GM18508 (cell line): ENCODE measurements at regions not wholly inside any gene's neighbourhood (a gene's known extent, or its start where the extent isn't known, plus 50 kb on each side); places are given as distances from the start of the nearest gene placed in this dataset.

ENCODE experiments used
- ATAC-seq: cut with Tn5 transposase; IDR thresholded peaks from one replicate; pipeline ENCODE4 v1.9.1; 2021; ENCODE audit warnings: moderate number of reproducible peaks; ENCODE audit not compliant: insufficient read depth, unreplicated experiment

DNA sequence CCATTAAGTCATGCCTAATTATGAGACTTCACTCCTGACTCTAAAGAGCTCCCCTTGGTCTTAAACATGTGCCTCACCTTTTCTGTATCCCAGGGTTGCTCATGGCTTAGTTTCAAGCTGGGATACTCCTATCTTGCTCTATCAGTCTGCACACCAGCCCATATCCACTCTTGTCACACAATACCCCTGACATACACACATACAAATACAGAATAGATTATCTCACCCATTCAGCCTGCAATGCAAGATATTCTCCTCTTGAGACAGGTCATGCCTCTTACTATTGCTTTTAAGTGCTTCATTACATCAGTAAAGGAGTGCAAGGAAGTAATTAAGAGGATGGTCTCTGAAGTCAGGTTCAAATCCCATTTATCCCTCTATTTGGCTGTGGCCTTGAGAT lies 587.3 kb downstream of the IGSF11 start:
- no peak for ATAC-seq

DNA sequence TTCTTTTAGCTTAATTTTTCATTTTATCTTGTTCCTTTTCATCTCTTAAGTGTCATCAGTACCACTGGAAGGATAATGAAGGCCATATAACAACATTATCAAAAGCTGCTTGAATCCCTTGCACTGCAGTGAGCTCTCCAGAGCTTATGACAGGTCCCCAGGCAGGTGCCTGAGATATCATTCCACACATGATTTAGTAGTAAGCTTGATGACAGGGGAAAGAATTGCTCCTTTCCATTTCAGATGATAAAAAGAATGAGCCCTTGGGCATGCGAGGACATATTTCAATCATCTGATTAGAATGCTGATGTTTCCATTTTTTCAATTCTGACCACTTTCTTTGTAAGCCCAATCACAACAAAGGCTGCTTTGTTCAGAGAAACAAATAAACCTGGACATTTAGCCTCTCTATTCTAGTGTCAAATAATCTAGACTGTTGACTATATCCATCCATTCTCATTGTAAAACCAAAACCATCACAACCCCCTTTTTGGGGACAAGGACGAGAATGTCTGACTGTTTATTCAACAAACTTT lies 567.8 kb downstream of the IGSF11 start:
- ATAC-seq, result no peak

DNA sequence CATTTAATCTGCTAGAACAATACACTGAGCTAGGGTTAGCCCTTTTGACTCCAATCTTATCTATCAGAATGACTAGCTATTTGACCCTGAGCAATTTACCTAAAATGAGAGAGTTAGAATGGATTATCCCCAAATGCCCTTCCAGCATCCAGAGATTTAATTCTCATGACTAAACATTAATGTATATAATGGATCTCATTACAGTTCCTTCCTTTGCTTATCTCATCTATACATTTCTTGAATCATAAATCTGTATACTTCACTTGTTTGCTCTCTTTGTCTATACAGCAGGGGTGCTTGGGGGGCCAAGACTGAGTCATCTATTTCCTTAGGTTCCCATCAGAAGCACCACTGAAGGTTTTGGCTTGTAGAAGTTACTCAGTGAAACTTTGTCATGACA lies 565.8 kb downstream of the IGSF11 start:
- ATAC-seq, result no peak

DNA sequence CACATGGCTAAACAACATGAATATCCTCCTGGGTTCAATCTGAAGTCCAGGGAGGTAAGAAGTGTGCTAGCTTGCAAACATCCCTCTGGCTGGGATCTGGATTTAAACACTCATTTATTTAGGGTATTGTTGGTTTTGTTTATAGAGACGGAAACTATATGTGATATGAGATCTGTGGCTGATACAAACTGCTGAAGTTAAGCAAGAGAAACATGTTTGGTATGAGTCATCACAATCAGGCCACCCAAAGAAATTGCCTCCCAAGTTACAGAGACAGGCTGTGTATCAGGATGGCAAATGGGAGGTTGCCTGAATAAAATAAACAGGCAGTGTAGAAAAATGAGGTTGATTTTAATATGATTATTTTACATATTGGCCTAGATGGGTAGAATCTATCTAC lies 562.1 kb downstream of the IGSF11 start:
- no peak for ATAC-seq

DNA sequence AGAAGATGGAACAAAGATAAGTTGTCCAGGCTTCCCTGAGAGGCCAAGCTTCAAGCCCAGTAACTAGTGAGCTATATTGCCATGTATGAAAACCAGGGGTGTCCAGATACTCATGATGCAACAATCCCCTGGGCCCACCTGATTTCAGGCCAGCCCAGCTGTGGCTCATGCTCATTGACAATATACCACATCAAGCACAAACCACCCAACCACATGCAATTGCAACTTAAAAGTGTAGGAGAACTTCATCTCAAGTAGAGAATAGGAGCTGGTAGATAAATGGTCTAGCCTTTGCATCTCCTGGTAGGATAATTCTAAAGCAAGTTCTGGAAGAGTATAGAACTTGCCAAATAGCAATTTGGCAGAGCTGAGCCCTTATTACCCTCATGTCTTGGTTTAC lies 561.3 kb downstream of the IGSF11 start:
- no peak for ATAC-seq

DNA sequence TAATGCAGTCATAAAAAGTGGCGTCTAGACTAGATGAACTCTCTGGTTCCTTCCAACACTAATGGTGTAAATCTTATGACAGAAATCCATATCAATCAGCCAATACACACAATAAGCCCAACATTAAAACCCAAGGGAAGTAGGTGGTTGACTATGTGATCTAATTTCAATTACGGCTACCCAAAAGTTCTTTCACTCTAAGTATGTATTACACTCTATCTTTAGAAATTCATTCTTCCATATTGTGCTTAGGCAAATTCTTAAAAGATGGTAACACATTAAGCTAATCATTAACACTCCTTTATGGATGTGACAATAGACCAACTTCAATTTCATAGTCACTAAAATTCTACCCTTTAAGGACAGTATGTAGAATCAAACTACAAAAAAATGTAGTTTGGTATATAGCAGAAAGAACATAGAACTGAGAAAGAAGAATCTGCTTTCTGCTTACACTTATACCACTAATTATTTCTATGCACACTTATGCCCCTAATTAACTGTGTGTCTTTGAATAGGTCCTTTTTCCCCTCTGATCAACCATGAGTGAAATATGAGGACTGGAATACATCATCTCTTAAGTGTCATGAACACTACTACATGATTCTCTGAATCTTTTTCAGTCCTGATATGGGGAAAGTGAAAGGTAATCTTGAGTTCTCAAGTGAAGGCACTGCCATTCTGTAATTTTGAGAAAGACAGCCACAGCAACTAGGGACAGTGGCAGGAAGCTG lies 557.6 kb downstream of the IGSF11 start:
- no peak for ATAC-seq

DNA sequence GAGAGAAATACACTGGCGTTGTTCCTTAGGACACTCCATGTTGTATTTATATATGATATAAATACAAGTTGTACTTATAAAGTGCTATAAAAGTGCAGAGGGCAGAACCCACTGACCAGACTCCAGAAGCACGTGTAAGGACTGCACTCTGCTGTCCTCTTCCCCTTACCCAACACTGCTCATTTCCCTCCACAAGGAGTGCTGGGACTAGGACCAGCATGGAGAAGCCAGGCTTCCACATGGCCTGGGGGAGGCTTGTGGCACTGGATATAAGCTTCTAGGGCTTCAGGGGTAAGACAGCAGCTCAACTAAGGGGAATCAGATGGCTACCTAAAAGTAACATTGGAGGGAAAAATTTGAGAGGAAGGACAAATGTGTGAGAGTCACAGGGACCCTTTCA lies 556.9 kb downstream of the IGSF11 start:
- no peak for ATAC-seq

DNA sequence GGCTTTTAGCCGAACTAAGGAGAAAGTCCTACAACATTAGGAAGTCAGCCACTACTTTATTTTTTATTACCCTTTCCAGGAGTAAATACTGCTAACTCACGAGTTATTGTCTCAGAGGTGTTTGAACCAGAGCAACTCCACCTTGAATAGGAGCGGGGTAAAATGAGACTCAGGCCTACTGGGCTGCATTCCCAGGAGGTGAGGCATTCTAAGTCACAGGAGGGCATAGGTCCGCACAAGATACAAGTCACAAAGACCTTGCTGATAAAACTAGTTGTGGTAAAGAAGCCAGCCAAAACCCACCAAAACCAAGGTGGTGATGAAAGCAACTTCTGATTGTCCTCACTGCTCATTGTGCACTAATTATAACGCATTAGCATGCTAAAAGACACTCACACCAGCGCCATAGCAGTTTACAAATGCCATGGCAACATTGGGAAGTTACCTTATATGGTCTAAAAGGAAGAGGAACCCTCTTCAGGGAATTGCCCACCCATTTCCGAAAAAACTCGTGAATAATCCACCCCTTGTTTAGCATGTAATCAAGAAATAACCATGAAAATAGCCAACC lies 555.9 kb downstream of the IGSF11 start:
- no peak for ATAC-seq

DNA sequence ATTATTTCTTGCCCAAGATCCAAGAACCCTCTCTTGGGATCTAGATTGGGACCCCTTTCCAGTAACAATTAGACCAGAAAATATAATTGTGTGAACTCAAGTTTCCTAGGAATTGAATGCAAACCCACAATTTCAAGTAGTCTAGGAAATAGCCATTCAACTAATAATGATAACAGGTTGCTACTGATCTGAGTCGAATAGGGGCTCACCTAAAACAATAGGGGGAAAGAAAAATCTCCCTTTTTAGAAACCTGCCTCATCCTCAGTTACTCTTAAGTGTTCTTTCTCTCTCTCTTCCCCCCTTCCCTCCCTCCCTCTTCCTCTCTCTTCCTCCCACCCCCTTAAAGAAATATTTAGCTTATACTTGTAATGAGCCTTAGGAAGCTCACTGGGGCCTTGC lies 555.3 kb downstream of the IGSF11 start:
- ATAC-seq, result no peak

DNA sequence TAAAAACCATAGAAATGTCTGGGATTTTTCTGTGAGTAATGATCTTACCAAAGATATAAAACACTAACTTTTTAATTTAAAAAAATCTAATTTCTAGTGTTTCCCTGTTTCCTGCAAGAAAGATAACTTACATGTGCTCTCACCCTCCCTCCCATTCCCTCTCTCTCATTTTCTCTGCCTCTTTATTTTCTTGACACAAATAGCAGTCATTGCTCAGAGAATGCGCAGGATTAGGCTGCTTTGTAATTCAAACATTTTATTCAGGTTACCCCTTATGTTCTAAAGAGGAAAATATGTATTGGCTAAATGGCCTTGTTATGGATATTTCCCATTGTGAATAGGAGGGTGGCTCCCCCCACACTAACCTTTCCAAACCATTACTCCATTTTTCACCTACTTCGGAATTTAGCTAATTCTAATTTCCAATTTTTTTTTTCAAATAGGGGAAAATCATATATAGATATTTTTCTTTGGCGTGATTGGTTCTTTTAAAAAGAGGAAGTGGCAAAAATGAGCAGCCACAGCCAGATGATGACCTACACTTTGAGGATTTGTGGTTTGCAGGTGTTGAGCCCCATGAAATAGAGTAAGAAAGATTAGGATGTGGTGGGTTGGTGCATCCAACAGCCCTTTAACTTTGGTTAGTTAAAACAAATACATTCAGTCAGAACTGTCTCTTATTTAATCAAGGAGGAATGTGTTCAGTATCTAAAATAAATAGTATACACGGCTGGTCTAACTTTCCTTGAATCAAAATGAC lies 554.4 kb downstream of the IGSF11 start:
- ATAC-seq, result peak; percentile 63

DNA sequence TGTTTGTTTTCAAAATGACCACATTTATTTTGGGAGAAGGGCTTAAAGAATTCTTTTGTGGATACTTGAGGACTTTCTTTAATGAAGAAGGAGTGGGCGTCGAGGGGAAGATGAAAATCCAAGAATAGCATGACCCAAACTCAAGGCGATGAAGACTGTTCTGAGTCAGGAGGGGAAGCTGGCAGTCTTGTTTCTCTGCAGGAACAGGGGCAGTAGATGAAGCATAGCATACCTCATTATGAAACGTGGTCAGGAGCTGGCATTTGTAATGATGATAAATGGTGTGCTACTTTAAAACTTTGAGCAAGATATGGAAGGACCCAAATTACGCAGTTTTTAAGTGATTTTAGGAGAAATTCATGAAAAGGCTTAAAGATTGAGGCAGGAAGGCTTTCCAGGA lies 549.0 kb downstream of the IGSF11 start:
- no peak for ATAC-seq

DNA sequence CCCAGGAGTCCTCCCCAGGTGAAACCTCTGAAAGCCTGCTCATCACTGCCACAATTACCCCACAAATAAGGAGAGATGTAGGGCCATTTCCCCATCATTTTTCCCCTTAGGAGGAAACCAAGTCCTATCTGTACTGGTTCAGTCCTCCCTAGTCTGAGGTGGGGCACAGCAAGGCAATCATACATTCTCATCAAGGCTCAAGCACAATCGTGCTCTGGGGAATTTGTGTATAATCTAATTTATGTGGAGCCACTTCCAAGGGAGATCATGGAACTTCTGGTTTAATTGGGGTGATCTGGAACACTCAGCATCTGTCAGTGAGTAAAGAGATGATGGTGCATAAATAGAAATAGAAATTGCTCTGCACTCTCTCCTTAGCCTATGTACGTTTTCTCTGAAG lies 546.9 kb downstream of the IGSF11 start:
- ATAC-seq, result no peak

DNA sequence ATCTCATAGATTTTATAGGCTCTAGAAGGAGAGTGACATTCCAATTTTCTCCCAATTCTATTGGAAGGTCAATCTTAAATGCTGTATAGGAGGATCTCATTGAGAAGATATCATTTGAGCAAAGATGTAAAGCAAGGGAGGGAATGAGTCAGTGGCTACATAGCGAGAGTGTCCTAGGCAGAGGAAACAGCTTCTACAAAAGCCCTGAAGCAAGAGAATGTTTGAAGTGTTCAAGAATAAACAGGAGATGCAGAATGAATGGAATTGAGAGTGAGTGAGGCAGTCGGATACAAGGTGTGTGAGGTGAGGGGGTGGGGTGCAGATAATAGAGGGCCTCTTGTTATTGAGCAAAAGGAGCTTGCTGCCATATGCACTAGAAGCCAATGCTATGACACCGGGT lies 545.9 kb downstream of the IGSF11 start:
- no peak for ATAC-seq

DNA sequence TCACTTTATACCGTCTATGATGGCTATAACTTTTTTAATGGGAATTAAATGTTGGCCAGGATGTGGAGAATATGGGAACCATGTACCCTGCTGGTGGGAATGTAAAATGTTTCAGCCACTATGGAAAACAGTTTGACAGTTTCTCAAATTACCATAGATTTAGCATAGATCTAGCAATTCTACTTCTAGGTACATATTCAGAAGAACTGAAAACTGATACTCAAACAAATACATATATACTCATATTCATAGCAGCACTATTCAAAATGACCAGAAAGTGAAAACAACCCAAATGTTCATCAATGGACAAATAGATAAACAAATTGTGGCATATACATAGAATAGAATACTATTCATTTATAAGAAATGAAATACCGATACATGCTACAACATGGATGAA lies 539.4 kb downstream of the IGSF11 start:
- peak; percentile 44 for ATAC-seq

DNA sequence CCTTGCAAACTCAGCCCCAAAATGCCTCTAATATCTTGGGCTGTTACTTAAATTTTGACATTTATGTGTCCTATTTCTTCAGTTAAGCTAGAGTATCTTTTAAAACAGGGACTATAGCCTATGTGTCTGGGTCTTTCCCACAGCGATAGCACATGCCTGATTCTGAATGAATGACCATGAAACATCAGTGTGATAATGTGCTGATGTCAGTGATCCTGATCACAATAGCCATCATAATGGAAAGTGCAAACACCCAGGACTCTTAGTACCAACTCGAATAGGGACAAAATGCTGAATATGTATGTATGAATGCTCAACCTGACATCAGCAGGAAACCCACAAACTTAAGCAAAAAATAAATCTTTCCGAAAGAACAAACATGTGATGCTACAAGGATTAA lies 537.4 kb downstream of the IGSF11 start:
- no peak for ATAC-seq

DNA sequence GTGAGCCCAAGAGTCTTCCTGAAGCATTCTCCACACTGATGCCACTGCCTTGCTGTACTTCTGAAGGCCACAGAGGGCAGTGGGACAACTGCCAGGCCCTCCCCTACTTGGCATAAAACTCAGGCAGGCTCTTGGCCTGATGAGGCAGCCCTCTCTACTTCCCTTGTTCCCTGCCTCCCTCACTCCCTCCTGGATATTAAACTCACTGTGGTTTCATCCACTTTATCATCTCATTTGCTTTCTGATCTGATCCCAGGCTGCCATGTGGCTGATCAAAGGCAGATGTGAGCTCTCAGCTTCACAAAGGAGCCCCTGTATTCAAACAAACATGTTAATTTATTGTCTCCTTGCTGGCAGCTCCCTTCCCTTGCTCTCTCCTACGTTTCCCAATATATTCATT lies 533.5 kb downstream of the IGSF11 start:
- no peak for ATAC-seq

DNA sequence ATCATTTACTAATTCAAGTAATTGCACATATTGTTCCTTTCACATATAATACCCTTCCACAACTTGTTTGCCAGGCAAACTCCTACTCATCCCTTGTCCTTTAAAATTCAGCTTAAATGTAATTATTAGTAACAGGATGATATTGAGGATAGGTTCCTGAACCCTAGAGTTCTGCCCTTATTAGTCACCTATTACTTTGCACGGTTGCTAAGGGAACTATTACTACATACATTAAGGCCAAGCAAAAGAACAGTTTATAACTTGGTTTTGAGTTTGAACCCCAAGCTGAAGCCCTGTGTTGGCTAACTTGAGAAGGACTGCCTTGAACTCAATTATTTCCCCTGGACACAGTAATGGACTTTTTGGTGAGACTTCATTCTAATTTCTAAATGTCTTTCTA lies 529.7 kb downstream of the IGSF11 start:
- no peak for ATAC-seq

DNA sequence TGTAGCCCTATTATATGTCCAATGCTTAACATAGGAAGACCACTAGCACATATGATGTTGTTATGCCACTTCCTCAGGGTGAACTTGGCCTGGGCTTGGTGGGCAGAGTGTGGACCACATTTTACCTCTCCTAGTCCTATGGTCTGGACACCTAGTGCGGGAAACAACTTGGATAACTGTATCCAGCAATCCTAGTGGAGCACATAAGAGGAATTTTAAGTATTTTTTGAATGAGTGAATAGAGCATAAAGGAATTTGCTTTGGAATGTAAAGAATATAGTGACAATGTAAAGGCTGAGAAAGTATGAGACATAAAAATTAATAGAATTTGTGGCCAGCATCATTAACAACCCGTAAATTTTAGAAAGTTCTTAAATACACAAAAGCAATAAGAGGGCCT lies 528.9 kb downstream of the IGSF11 start:
- ATAC-seq, result no peak

DNA sequence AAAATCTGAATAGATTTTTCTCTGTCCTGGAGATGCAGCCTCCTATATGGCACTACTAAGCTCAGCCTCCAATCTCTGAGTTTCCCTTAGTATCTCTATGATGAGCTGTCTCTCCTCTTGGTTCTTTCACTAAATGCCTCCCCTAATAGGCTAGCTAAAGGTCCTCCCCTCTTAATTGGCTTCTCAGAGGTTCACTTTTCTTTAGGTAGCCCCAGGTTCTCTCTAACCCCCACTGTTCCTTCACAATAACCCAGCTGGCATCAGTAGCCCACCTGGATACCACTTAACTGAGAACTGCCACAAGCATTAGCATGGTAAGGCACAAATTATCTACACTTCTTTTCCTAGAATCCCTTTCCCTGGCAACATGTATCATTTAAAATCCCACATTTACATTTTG lies 523.2 kb downstream of the IGSF11 start:
- no peak for ATAC-seq

DNA sequence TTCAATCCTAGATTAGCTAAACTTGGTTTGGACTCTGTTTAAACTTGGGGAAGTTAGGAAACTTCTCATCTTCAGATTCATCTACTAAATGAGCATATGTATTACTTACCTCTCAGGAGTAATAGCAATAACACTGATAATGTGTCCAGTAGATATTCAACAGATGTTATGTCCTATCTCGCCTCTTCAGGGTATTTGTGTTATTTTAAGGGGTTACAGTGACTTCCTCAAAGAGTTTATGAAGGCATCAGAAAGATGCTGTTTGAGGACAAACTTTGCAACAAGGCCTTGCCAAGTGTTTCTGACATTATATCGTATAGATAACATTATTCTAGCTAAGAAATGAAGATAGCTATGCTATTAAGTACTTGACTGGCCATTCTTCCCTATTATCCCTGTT lies 522.3 kb downstream of the IGSF11 start:
- ATAC-seq, result no peak

DNA sequence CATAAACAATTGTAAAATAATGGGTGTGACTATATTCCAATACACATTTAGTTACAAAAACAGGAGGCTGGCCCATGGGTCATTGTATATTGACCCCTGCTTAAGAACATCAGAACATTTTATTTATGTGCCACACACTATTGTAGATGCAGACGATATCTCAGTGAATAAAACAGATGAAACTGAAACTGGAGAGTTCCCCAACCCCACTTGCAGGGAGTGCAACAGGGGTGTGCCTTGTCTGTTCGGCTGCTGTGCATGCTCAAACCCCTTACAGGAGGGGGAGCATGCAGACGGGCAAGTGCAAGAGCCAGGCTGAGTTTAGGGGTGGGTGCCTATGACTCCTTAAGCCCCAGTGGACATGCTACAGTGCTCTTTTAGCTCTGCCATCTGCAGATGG lies 509.6 kb downstream of the IGSF11 start:
- ATAC-seq, result no peak
